ENCODE measurements at regions not wholly inside any gene's neighbourhood (a gene's known extent, or its start where the extent isn't known, plus 50 kb on each side); places are given as distances from the start of the nearest gene placed in this dataset.

GRCh38 chr18:2219706-2220105 is 351.6 kb downstream of the METTL4 start:
- DNase-seq (ENCODE audit: low spot score in 2 of 2, unreplicated experiment in 2 of 2): no peak
- no peak overlapping the region for H3K4me3 Mint-ChIP-seq
- H3K9me3 Mint-ChIP-seq: peaks cover 3% of the 10 kb centered on the region
- H3K4me1 Mint-ChIP-seq: peaks cover 13% of the 10 kb centered on the region
- no peak overlapping the region for H3K27ac Mint-ChIP-seq
- H3K36me3 Mint-ChIP-seq: no peaks in the 10 kb centered on the region
- peaks cover 8% of the 10 kb centered on the region for H3K27me3 Mint-ChIP-seq (ENCODE audit: low read depth)
- no peak for TF ChIP-seq CTCF (IDR thresholded peaks at IDR 0.05; ENCODE audit: unreplicated experiment)

DNA sequence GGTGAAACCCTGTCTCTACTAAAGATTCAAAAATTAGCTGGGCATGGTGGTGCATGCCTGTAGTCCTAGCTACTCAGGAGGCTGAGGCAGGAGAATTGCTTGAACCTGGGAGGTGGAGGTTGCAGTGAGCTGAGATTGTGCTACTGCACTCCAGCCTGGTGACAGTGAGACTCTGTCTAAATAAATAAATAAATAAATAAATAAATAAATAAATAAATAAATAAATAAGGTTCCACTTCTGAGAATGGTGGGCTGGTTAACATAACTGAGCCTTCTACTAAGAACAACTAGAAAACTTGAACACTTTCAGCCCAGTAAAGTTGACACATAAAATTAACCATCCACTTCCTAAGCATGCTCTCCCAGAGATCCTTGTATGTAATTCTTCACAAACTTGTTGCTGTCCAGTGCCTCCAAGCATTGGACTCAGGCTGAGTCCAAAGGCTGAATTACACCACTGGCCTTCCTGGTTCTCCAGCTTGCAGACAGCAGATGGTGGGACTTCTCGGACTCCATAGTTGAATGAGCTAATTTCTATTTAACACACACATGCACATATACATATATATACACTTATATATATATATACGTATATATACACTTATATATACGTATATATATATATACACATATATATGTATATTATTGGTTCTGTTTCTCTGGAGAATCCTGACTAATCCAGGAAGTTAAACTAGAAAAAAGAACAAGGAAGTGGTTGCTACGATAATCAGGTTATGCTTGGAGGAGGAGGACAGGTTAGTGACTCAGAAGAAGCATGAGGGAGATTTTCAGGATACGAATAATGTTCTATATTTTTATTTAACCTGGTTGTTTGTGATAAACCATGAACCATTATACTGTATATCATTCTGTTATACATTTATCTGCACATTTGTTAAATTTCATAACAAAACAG is 348.8 kb downstream of the METTL4 start:
- Mint-ChIP-seq H3K9me3 (no peaks in the 10 kb centered on the region), H3K27ac (no peak overlapping the region), H3K36me3 (no peaks in the 10 kb centered on the region), H3K4me3 (no peak overlapping the region), H3K4me1 (peaks cover 18% of the 10 kb centered on the region), H3K27me3 (ENCODE audit: low read depth) (peaks cover 8% of the 10 kb centered on the region)
- no peak for DNase-seq (ENCODE audit: low spot score in 2 of 2, unreplicated experiment in 2 of 2)
- TF ChIP-seq CTCF (IDR thresholded peaks at IDR 0.05; ENCODE audit: unreplicated experiment): no peak

- Mint-ChIP-seq H3K27me3 (ENCODE audit: low read depth) (peaks cover 5% of the 10 kb centered on the region), H3K4me3 (peak overlapping the region; percentile 54), H3K4me1 (peaks cover 18% of the 10 kb centered on the region), H3K27ac (peak overlapping the region; percentile 69), H3K9me3 (no peaks in the 10 kb centered on the region), H3K36me3 (no peaks in the 10 kb centered on the region)
- TF ChIP-seq CTCF (IDR thresholded peaks at IDR 0.05; ENCODE audit: unreplicated experiment): no peak
- DNase-seq (ENCODE audit: low spot score in 2 of 2, unreplicated experiment in 2 of 2): no peak
These were observed 347.9 kb downstream of the METTL4 start for GRCh38 chr18:2223449-2223848.

DNA sequence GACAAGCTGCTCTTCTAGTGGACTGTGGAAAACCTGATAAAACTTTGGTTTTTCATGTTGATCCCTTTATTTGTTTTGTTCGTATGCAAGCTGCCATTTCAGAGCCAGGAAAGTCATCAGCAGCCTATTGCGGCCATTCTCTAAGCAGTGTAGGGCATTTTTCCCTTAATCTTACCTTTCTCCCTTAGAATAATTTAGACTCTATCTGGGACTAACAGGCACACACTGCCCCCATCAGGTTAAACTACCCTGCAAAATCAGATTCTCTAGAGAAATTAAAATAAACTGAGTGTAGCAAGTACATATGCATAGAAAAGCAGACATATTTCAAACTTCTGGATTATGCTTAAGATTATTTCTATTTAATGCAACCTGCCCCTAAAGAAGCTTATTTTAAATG is 347.5 kb downstream of the METTL4 start:
- peaks cover 18% of the 10 kb centered on the region for H3K4me1 Mint-ChIP-seq
- H3K9me3 Mint-ChIP-seq: peaks cover 3% of the 10 kb centered on the region
- H3K36me3 Mint-ChIP-seq: no peaks in the 10 kb centered on the region
- H3K27me3 Mint-ChIP-seq (ENCODE audit: low read depth): peaks cover 1% of the 10 kb centered on the region
- peak; percentile 37 for TF ChIP-seq CTCF (IDR thresholded peaks at IDR 0.05; ENCODE audit: unreplicated experiment)
- DNase-seq (ENCODE audit: low spot score in 2 of 2, unreplicated experiment in 2 of 2): no peak
- peak overlapping the region; percentile 54 for H3K4me3 Mint-ChIP-seq
- H3K27ac Mint-ChIP-seq: no peak overlapping the region

GRCh38 chr18:2236232-2236631 is 335.1 kb downstream of the METTL4 start:
- no peaks in the 10 kb centered on the region for H3K27me3 Mint-ChIP-seq (ENCODE audit: low read depth)
- TF ChIP-seq CTCF (IDR thresholded peaks at IDR 0.05; ENCODE audit: unreplicated experiment): no peak
- H3K4me1 Mint-ChIP-seq: peaks cover 47% of the 10 kb centered on the region
- no peaks in the 10 kb centered on the region for H3K36me3 Mint-ChIP-seq
- peak overlapping the region; percentile 67 for H3K27ac Mint-ChIP-seq
- H3K9me3 Mint-ChIP-seq: no peaks in the 10 kb centered on the region
- H3K4me3 Mint-ChIP-seq: no peak overlapping the region
- DNase-seq (ENCODE audit: low spot score in 2 of 2, unreplicated experiment in 2 of 2): no peak

Data from mesothelial cell of epicardium (in vitro differentiated cells).